Kidney epithelial cell (primary cell): ENCODE measurements at regions not wholly inside any gene's neighbourhood (a gene's known extent, or its start where the extent isn't known, plus 50 kb on each side); places are given as distances from the start of the nearest gene placed in this dataset.

Experiments
- DNase-seq: peaks from one replicate; pipeline ENCODE4 v3.0.0-alpha.2; 2010; ENCODE audit warnings: low read depth
- H3K27me3 ChIP-seq: 2 replicates; pipeline ENCODE4 v1.6.0; 2011; ENCODE audit warnings: low read length; ENCODE audit not compliant: control insufficient read depth, insufficient read depth
- H3K36me3 ChIP-seq: 2 replicates; pipeline ENCODE4 v1.5.1; 2011; ENCODE audit warnings: low read length; ENCODE audit not compliant: control insufficient read depth, insufficient read depth
- H3K4me3 ChIP-seq: 2 replicates; pipeline ENCODE4 v1.5.1; 2011; ENCODE audit warnings: low read depth, mild to moderate bottlenecking, control low read depth, low read length
- CTCF ChIP-seq: IDR thresholded peaks from 2 replicates; pipeline ENCODE4 v1.5.1; 2011; ENCODE audit warnings: mild to moderate bottlenecking, moderate library complexity, low read length, control low read depth, inconsistent platforms; ENCODE audit not compliant: insufficient read depth, poor library complexity, severe bottlenecking

GRCh38 chr5:107778647-107779046 lies 107.9 kb upstream of the EFNA5 start:
- TF ChIP-seq CTCF: no peak
- H3K4me3 ChIP-seq: no peak overlapping the region
- H3K27me3 ChIP-seq: no peaks in the 10 kb centered on the region
- DNase-seq: no peak
- no peaks in the 10 kb centered on the region for H3K36me3 ChIP-seq

GRCh38 chr5:107776922-107777740 lies 106.4 kb upstream of the EFNA5 start:
- TF ChIP-seq CTCF: no peak
- Histone ChIP-seq H3K36me3 (no peaks in the 10 kb centered on the region), H3K27me3 (no peaks in the 10 kb centered on the region), H3K4me3 (no peak overlapping the region)
- no peak for DNase-seq

- no peaks in the 10 kb centered on the region for H3K36me3 ChIP-seq
- no peak for TF ChIP-seq CTCF
- H3K27me3 ChIP-seq: no peaks in the 10 kb centered on the region
- DNase-seq: no peak
- no peak overlapping the region for H3K4me3 ChIP-seq
These were observed 105.8 kb upstream of the EFNA5 start for GRCh38 chr5:107776506-107776905.

- Histone ChIP-seq H3K36me3 (no peaks in the 10 kb centered on the region), H3K4me3 (no peak overlapping the region), H3K27me3 (no peaks in the 10 kb centered on the region)
- TF ChIP-seq CTCF: no peak
- no peak for DNase-seq
These were observed 103.6 kb upstream of the EFNA5 start for GRCh38 chr5:107774316-107774715.

GRCh38 chr5:107773479-107773878 lies 102.7 kb upstream of the EFNA5 start:
- no peak for TF ChIP-seq CTCF
- no peaks in the 10 kb centered on the region for H3K36me3 ChIP-seq
- no peak overlapping the region for H3K4me3 ChIP-seq
- no peaks in the 10 kb centered on the region for H3K27me3 ChIP-seq
- no peak for DNase-seq
